ENCODE measurements at regions not wholly inside any gene's neighbourhood (a gene's known extent, or its start where the extent isn't known, plus 50 kb on each side); places are given as distances from the start of the nearest gene placed in this dataset.

DNA sequence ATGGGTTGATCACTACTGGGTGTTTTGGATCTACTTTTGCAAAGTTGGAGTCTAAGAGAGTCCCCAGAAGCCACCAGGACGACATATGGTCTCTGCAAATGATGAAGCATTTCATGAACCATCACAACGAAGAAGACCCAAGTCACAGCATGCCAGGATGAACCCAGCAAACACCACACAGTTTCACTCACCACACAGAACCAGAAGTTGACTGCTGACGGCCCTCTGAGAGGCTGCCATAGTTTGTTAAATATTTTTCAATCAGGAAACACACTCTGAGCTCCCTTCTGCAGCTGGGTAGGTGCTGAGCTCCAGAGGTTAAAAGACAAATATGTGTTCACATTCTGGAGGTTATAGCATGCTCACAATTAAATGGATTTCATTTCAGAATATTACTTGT lies 271.4 kb downstream of the DCDC2C start:
- H2AFZ ChIP-seq (ENCODE audit: low read depth, low read length, severe bottlenecking), result no peak overlapping the region
- no peak overlapping the region for H3K4me2 ChIP-seq (ENCODE audit: low read depth, low read length, poor library complexity, severe bottlenecking)
- no peaks in the 10 kb centered on the region for H3K36me3 ChIP-seq (ENCODE audit: low read length)
- no peaks in the 10 kb centered on the region for H3K27me3 ChIP-seq (ENCODE audit: low read length)
- H3K79me2 ChIP-seq (ENCODE audit: insufficient read depth, low read length), result no peaks in the 10 kb centered on the region
- H4K20me1 ChIP-seq (ENCODE audit: low read depth, low read length), result no peaks in the 10 kb centered on the region
- no peaks in the 10 kb centered on the region for H3F3A ChIP-seq (ENCODE audit: insufficient read depth)
- peaks cover 8% of the 10 kb centered on the region; the same call in 1 of the 2 replicates for H3K9me3 ChIP-seq (ENCODE audit: insufficient read depth, low read length)
- H3K9me2 ChIP-seq (replicated peaks; ENCODE audit: insufficient read depth, low read length), result no peaks in the 10 kb centered on the region
- H3K4me3 ChIP-seq (ENCODE audit: insufficient read depth, low read length, poor library complexity, severe bottlenecking), result no peak overlapping the region
- TF ChIP-seq, protein P1, sequence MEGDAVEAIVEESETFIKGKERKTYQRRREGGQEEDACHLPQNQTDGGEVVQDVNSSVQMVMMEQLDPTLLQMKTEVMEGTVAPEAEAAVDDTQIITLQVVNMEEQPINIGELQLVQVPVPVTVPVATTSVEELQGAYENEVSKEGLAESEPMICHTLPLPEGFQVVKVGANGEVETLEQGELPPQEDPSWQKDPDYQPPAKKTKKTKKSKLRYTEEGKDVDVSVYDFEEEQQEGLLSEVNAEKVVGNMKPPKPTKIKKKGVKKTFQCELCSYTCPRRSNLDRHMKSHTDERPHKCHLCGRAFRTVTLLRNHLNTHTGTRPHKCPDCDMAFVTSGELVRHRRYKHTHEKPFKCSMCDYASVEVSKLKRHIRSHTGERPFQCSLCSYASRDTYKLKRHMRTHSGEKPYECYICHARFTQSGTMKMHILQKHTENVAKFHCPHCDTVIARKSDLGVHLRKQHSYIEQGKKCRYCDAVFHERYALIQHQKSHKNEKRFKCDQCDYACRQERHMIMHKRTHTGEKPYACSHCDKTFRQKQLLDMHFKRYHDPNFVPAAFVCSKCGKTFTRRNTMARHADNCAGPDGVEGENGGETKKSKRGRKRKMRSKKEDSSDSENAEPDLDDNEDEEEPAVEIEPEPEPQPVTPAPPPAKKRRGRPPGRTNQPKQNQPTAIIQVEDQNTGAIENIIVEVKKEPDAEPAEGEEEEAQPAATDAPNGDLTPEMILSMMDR (IDR thresholded peaks at IDR 0.05; ENCODE audit: insufficient read depth, low read length, poor library complexity, severe bottlenecking), result no peak
- TF ChIP-seq EZH2phosphoT487 (conservative IDR thresholded peaks at IDR 0.05; ENCODE audit: low read length), result no peak
- no peak overlapping the region for H3K9ac ChIP-seq (ENCODE audit: low read length)
- H3K27ac ChIP-seq (ENCODE audit: low read depth, low read length), result no peak overlapping the region

DNA sequence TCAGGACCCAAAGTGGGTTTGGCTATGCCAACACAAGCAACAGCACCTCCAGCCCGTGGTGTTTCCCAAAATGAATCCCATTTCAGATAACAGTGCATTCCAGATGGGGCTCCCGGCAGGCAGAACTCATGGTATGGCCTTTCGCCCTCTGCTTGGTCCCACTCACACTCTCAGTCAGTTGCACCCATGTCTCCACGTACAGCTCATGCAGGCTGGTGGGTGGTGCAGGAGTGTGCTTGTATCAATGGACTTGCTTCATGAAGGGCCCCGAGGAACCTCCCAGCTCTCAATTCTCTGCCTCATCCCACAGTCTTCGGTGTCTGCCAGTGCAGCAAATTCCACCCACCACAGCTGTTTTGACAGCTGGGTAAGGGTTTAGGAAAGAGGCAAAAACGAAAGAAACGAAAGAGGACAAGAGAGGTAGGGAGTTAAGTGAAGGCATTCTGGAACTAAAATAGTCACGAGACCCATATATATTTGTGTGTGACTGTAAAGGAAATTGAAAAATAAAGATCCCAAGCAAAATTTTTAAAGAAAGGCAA lies 278.1 kb downstream of the DCDC2C start:
- Histone ChIP-seq H3K4me2 (ENCODE audit: low read depth, low read length, poor library complexity, severe bottlenecking) (no peak overlapping the region), H3K79me2 (ENCODE audit: insufficient read depth, low read length) (no peaks in the 10 kb centered on the region)
- TF ChIP-seq, protein P1 (IDR thresholded peaks at IDR 0.05; ENCODE audit: insufficient read depth, low read length, poor library complexity, severe bottlenecking), result no peak
- no peak for TF ChIP-seq EZH2phosphoT487 (conservative IDR thresholded peaks at IDR 0.05; ENCODE audit: low read length)

DNA sequence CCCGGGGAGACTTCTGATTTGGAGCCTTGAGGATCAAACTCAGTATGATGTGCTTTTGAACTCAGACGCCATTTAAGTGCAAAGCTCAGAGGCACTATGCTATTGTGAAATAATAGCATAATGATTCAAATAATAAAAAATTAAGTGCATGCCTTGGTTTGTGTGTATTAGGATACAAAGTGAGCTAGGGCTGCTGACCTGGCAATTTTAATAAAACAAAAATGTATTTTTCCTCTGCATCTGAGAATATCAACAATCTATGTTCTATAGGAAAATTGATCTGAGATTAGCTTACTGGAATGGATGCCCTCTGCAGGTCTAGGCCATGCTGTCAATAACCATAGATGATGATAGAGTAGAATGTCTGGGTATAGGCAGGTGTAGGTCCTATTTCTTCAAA lies 278.8 kb downstream of the DCDC2C start:
- Histone ChIP-seq H4K20me1 (ENCODE audit: low read depth, low read length) (no peaks in the 10 kb centered on the region), H3K27me3 (ENCODE audit: low read length) (no peaks in the 10 kb centered on the region), H3K9me3 (ENCODE audit: insufficient read depth, low read length) (no peaks in the 10 kb centered on the region), H3K4me2 (ENCODE audit: low read depth, low read length, poor library complexity, severe bottlenecking) (no peak overlapping the region), H3K9me2 (replicated peaks; ENCODE audit: insufficient read depth, low read length) (no peaks in the 10 kb centered on the region), H3K79me2 (ENCODE audit: insufficient read depth, low read length) (no peaks in the 10 kb centered on the region), H3K4me3 (ENCODE audit: insufficient read depth, low read length, poor library complexity, severe bottlenecking) (no peak overlapping the region), H3K36me3 (ENCODE audit: low read length) (no peaks in the 10 kb centered on the region), H3K27ac (ENCODE audit: low read depth, low read length) (no peak overlapping the region), H3F3A (ENCODE audit: insufficient read depth) (no peaks in the 10 kb centered on the region), H3K9ac (ENCODE audit: low read length) (no peak overlapping the region), H2AFZ (ENCODE audit: low read depth, low read length, severe bottlenecking) (no peak overlapping the region)
- TF ChIP-seq, protein P1 (IDR thresholded peaks at IDR 0.05; ENCODE audit: insufficient read depth, low read length, poor library complexity, severe bottlenecking), result no peak
- no peak for TF ChIP-seq EZH2phosphoT487 (conservative IDR thresholded peaks at IDR 0.05; ENCODE audit: low read length)

More for the DNA sequence above, 278.1 kb downstream of the DCDC2C start:
- no peak overlapping the region for H3K27ac ChIP-seq (ENCODE audit: low read depth, low read length)
- H3K4me3 ChIP-seq (ENCODE audit: insufficient read depth, low read length, poor library complexity, severe bottlenecking), result no peak overlapping the region
- H3F3A ChIP-seq (ENCODE audit: insufficient read depth), result no peaks in the 10 kb centered on the region
- H3K9me2 ChIP-seq (replicated peaks; ENCODE audit: insufficient read depth, low read length), result no peaks in the 10 kb centered on the region
- H4K20me1 ChIP-seq (ENCODE audit: low read depth, low read length), result no peaks in the 10 kb centered on the region
- H3K36me3 ChIP-seq (ENCODE audit: low read length), result no peaks in the 10 kb centered on the region
- H3K9ac ChIP-seq (ENCODE audit: low read length), result no peak overlapping the region
- H2AFZ ChIP-seq (ENCODE audit: low read depth, low read length, severe bottlenecking), result no peak overlapping the region
- no peaks in the 10 kb centered on the region for H3K27me3 ChIP-seq (ENCODE audit: low read length)
- no peaks in the 10 kb centered on the region for H3K9me3 ChIP-seq (ENCODE audit: insufficient read depth, low read length)
